Loucy (cell line): ENCODE measurements at regions not wholly inside any gene's neighbourhood (a gene's known extent, or its start where the extent isn't known, plus 50 kb on each side); places are given as distances from the start of the nearest gene placed in this dataset.

Experiments used
- H2AFZ ChIP-seq: fragments of 200-600 bp; sonication (generic); 2 replicates; pipeline ENCODE4 v1.6.0; 2016; ENCODE audit warnings: antibody characterized with exemption, mild to moderate bottlenecking, low read length, moderate library complexity
- H3F3A ChIP-seq: fragments of 200-600 bp; 2 replicates; pipeline ENCODE4 v1.6.0; 2016; ENCODE audit warnings: antibody characterized with exemption, low read depth, mild to moderate bottlenecking
- H3K27me3 ChIP-seq: fragments of 200-600 bp; sonication (generic); 2 replicates; pipeline ENCODE4 v1.6.1; 2014; ENCODE audit warnings: low read length, mild to moderate bottlenecking; ENCODE audit not compliant: insufficient read depth, poor library complexity, severe bottlenecking
- H3K36me3 ChIP-seq: fragments of 200-600 bp; sonication (generic); 2 replicates; pipeline ENCODE4 v1.6.1; 2016; ENCODE audit warnings: low read length; ENCODE audit not compliant: insufficient read depth
- H3K4me1 ChIP-seq: fragments of 200-600 bp; sonication (generic); 2 replicates; pipeline ENCODE4 v1.5.1; 2014; ENCODE audit warnings: low read length, mild to moderate bottlenecking; ENCODE audit not compliant: insufficient read depth, poor library complexity, severe bottlenecking
- H3K4me2 ChIP-seq: fragments of 200-600 bp; sonication (generic); 2 replicates; pipeline ENCODE4 v1.6.0; 2014; ENCODE audit warnings: antibody characterized with exemption, low read length, low read depth, mild to moderate bottlenecking; ENCODE audit not compliant: poor library complexity, severe bottlenecking
- H3K4me3 ChIP-seq: fragments of 200-600 bp; sonication (generic); 2 replicates; pipeline ENCODE4 v1.5.1; 2014; ENCODE audit warnings: low read length, mild to moderate bottlenecking, mixed read lengths; ENCODE audit not compliant: poor library complexity, severe bottlenecking
- H3K79me2 ChIP-seq: fragments of 200-600 bp; sonication (generic); 2 replicates; pipeline ENCODE4 v1.6.1; 2014; ENCODE audit warnings: low read length; ENCODE audit not compliant: insufficient read depth
- H3K9ac ChIP-seq: fragments of 200-600 bp; sonication (generic); 2 replicates; pipeline ENCODE4 v1.6.0; 2014; ENCODE audit warnings: mild to moderate bottlenecking, low read depth, low read length, moderate library complexity; ENCODE audit not compliant: poor library complexity, severe bottlenecking
- H3K9me2 ChIP-seq: fragments of 200-600 bp; sonication (generic); replicated peaks from 2 replicates; pipeline ENCODE4 v1.6.1; 2016; ENCODE audit warnings: low read depth, low read length, mixed read lengths
- H3K9me3 ChIP-seq: fragments of 200-600 bp; sonication (generic); 2 replicates; pipeline ENCODE4 v1.6.1; 2014; ENCODE audit warnings: mild to moderate bottlenecking, antibody characterized with exemption, low read length, low read depth; ENCODE audit not compliant: insufficient read depth
- H4K20me1 ChIP-seq: fragments of 200-600 bp; sonication (generic); 2 replicates; pipeline ENCODE4 v1.6.0; 2014; ENCODE audit warnings: antibody characterized with exemption, low read length, mild to moderate bottlenecking; ENCODE audit not compliant: insufficient read depth, poor library complexity, severe bottlenecking
- CTCF ChIP-seq: fragments of 200-600 bp; sonication (generic); conservative IDR thresholded peaks from 2 replicates; pipeline ENCODE4 v1.5.1; 2014; ENCODE audit warnings: mild to moderate bottlenecking, antibody characterized with exemption, low read length
- EZH2phosphoT487 ChIP-seq: fragments of 200-600 bp; IDR thresholded peaks from 2 replicates; pipeline ENCODE4 v1.6.1; 2018; ENCODE audit warnings: antibody characterized with exemption, mild to moderate bottlenecking, moderate library complexity, borderline replicate concordance

DNA sequence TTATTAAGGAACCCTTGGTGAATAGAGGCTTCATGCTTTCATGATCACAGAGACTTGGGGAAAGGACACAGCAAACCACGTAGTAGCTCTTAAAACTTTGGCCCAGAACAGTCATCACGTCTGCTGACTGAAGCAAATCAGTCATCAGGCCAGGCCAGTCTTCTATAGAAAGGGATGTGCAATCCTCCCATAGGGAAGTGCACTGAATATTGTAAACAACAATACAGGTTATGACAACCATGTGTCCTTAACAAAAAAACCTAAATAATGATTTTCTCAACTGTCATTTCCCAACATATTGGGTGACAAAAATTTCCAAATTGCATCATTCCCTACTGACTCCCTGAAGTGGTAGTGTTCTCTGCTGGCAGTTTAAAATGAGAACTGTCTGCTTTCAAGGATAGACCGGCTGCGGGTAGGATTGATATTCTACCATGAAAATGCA is 388.2 kb upstream of the CITED2 start:
- TF ChIP-seq CTCF (no peak), EZH2phosphoT487 (no peak)
- Histone ChIP-seq H3K9me2 (no peaks in the 10 kb centered on the region), H3F3A (no peaks in the 10 kb centered on the region), H3K9ac (no peak overlapping the region), H2AFZ (no peak overlapping the region), H3K27me3 (no peaks in the 10 kb centered on the region), H3K4me2 (no peak overlapping the region), H3K4me3 (no peak overlapping the region), H4K20me1 (no peaks in the 10 kb centered on the region), H3K4me1 (peaks cover 10% of the 10 kb centered on the region), H3K36me3 (no peaks in the 10 kb centered on the region), H3K9me3 (no peaks in the 10 kb centered on the region), H3K79me2 (no peaks in the 10 kb centered on the region)

- H3K79me2 ChIP-seq, result no peaks in the 10 kb centered on the region
- H3K9ac ChIP-seq, result no peak overlapping the region
- no peak overlapping the region for H2AFZ ChIP-seq
- H3K4me2 ChIP-seq, result no peak overlapping the region
- TF ChIP-seq CTCF (no peak), EZH2phosphoT487 (no peak)
- no peaks in the 10 kb centered on the region for H3F3A ChIP-seq
- no peaks in the 10 kb centered on the region for H4K20me1 ChIP-seq
- peaks cover 10% of the 10 kb centered on the region for H3K4me1 ChIP-seq
- no peaks in the 10 kb centered on the region for H3K27me3 ChIP-seq
- no peaks in the 10 kb centered on the region for H3K36me3 ChIP-seq
- no peaks in the 10 kb centered on the region for H3K9me3 ChIP-seq
- no peak overlapping the region for H3K4me3 ChIP-seq
- H3K9me2 ChIP-seq, result no peaks in the 10 kb centered on the region
These were observed 385.7 kb upstream of the CITED2 start for GRCh38 chr6:139760128-139760527.

GRCh38 chr6:139759086-139759485 is 384.6 kb upstream of the CITED2 start:
- no peaks in the 10 kb centered on the region for H3K27me3 ChIP-seq
- H3K4me2 ChIP-seq, result no peak overlapping the region
- H3K9me3 ChIP-seq, result no peaks in the 10 kb centered on the region
- H3K4me3 ChIP-seq, result no peak overlapping the region
- TF ChIP-seq CTCF (no peak), EZH2phosphoT487 (no peak)
- H4K20me1 ChIP-seq, result no peaks in the 10 kb centered on the region
- H3F3A ChIP-seq, result no peaks in the 10 kb centered on the region
- peaks cover 5% of the 10 kb centered on the region for H3K4me1 ChIP-seq
- H3K36me3 ChIP-seq, result no peaks in the 10 kb centered on the region
- no peaks in the 10 kb centered on the region for H3K79me2 ChIP-seq
- H3K9ac ChIP-seq, result no peak overlapping the region
- no peaks in the 10 kb centered on the region for H3K9me2 ChIP-seq
- H2AFZ ChIP-seq, result no peak overlapping the region
